Panc1 (cell line): ENCODE measurements at regions not wholly inside any gene's neighbourhood (a gene's known extent, or its start where the extent isn't known, plus 50 kb on each side); places are given as distances from the start of the nearest gene placed in this dataset.

Experiments
- ATAC-seq: fragments of 200-7000 bp; cut with Tn5 transposase; 2 replicates; pipeline ENCODE4 v1.9.1; 2020; ENCODE audit warnings: mild to moderate bottlenecking, moderate library complexity
- BruUV-seq: library from RNA; stranded (reverse); fragments of 400-500 nt; replicated peaks from 2 replicates; lab custom pipeline; 2021; lab: Mats Ljungman, UMichigan
- CTCF ChIA-PET: fragments of 300-600 bp; sonication (Branson Sonifier 250); formaldehyde crosslinking; loops from one replicate; lab custom pipeline; 2022; ENCODE audit warnings: antibody characterized with exemption; lab: Charles Lee
- POLR2A ChIA-PET: fragments of 300-600 bp; sonication (Branson Sonifier 250); formaldehyde crosslinking; loops from one replicate; lab custom pipeline; 2022; ENCODE audit warnings: antibody characterized with exemption; lab: Charles Lee
- DNase-seq: peaks from one replicate; pipeline ENCODE4 v3.0.0-alpha.2; 2010; ENCODE audit warnings: low read depth, low spot score
- H3K27ac ChIP-seq: 2 replicates; pipeline ENCODE4 v1.5.1; 2011; ENCODE audit warnings: mild to moderate bottlenecking, low read length, inconsistent platforms
- H3K27me3 ChIP-seq: fragments of 200-500 bp; sonication (Bioruptor generic); 2 replicates; pipeline ENCODE4 v1.6.0; 2014; ENCODE audit warnings: low read length, inconsistent platforms; ENCODE audit not compliant: control insufficient read depth, insufficient read depth
- H3K36me3 ChIP-seq: fragments of 200-500 bp; sonication (Bioruptor generic); 2 replicates; pipeline ENCODE4 v1.5.1; 2014; ENCODE audit warnings: inconsistent platforms, mild to moderate bottlenecking, low read length, moderate library complexity; ENCODE audit not compliant: control insufficient read depth, insufficient read depth
- H3K4me1 ChIP-seq: 2 replicates; pipeline ENCODE4 v1.5.1; 2011; ENCODE audit warnings: inconsistent platforms, mild to moderate bottlenecking, low read length, moderate library complexity; ENCODE audit not compliant: control insufficient read depth, insufficient read depth
- H3K4me3 ChIP-seq, 2 experiments: 2 replicates each; pipeline ENCODE4 v1.5.1; 2011 to 2012; ENCODE audit warnings: low read depth in 2 of 2, low read length in 2 of 2, mild to moderate bottlenecking in 2 of 2, inconsistent platforms in 1 of 2, moderate library complexity in 1 of 2
- H3K9me3 ChIP-seq: fragments of 200-500 bp; sonication (Bioruptor generic); 2 replicates; pipeline ENCODE4 v1.5.1; 2014; ENCODE audit warnings: low read depth, mild to moderate bottlenecking, inconsistent platforms, low read length, moderate library complexity; ENCODE audit not compliant: control insufficient read depth, insufficient read depth
- CTCF ChIP-seq: fragments of 450-650 bp; IDR thresholded peaks from 2 replicates; pipeline ENCODE4 v1.5.1; 2017; ENCODE audit warnings: mild to moderate bottlenecking
- POLR2AphosphoS5 ChIP-seq: IDR thresholded peaks from 2 replicates; pipeline ENCODE4 v1.6.1; 2012; ENCODE audit warnings: mild to moderate bottlenecking, low read depth, low read length, moderate library complexity
- REST ChIP-seq, 2 experiments: IDR thresholded peaks; 2 replicates each; pipeline ENCODE4 v1.6.1; 2011 to 2012; ENCODE audit warnings: low read depth in 2 of 2, control low read depth in 1 of 2, low read length in 1 of 2, mild to moderate bottlenecking in 1 of 2, moderate library complexity in 1 of 2; ENCODE audit not compliant: insufficient read depth in 1 of 2
- SIN3A ChIP-seq: IDR thresholded peaks from 2 replicates; pipeline ENCODE4 v1.6.1; 2012; ENCODE audit warnings: low read depth, mild to moderate bottlenecking, low read length, moderate library complexity, borderline replicate concordance; ENCODE audit not compliant: insufficient read depth
- TCF7L2 ChIP-seq: IDR thresholded peaks from 2 replicates; pipeline ENCODE4 v1.6.1; 2011; ENCODE audit warnings: mild to moderate bottlenecking, low read depth, low read length, inconsistent platforms
- in situ Hi-C: cut with HindIII; loops from 2 replicates; pipeline ENCODE4 v1.10.0; 2016; ENCODE audit warnings: low sequenced_read_pairs, low pct_unique_long_range_greater_than_20kb
- intact Hi-C: fragments of 100-400 bp; cut with micrococcal nuclease; formaldehyde crosslinking; loops from one replicate; pipeline ENCODE4 v1.10.0; 2022; ENCODE audit not compliant: unreplicated experiment

- DNase-seq (no peak), ATAC-seq (no peak)
- TF ChIP-seq TCF7L2 (no peak), CTCF (no peak)
- ChIA-PET CTCF (no interaction called here), POLR2A (no interaction called here)
- Histone ChIP-seq H3K27ac (no peak overlapping the region), H3K4me3 (no peak overlapping the region), H3K4me1 (no peaks in the 10 kb centered on the region), H3K36me3 (no peaks in the 10 kb centered on the region), H3K9me3 (no peaks in the 10 kb centered on the region), H3K27me3 (no peaks in the 10 kb centered on the region)
- BruUV-seq = no TSS peak
- intact Hi-C loops = no loop called here
- in situ Hi-C loops = no loop called here
Observed at GRCh38 chr3:78134496-78134895, 1094.6 kb downstream of the ROBO2 start.

GRCh38 chr3:78139166-78139565, 1099.3 kb downstream of the ROBO2 start:
- DNase-seq (no peak), ATAC-seq (no peak)
- Histone ChIP-seq H3K27me3 (no peaks in the 10 kb centered on the region), H3K4me1 (no peaks in the 10 kb centered on the region), H3K4me3 (no peak overlapping the region), H3K27ac (no peak overlapping the region), H3K36me3 (no peaks in the 10 kb centered on the region), H3K9me3 (no peaks in the 10 kb centered on the region)
- in situ Hi-C loops (no loop called here), intact Hi-C loops (no loop called here)
- TF ChIP-seq CTCF (no peak), REST (IDR thresholded peaks at IDR 0.05; ENCODE audit: insufficient read depth in 1 of 2, low read depth in 2 of 2, low read length in 1 of 2) (no peak), SIN3A (no peak), POLR2AphosphoS5 (no peak), TCF7L2 (no peak)
- ChIA-PET POLR2A (no interaction called here), CTCF (no interaction called here)
- BruUV-seq = no TSS peak

GRCh38 chr3:78140274-78140673, 1100.4 kb downstream of the ROBO2 start:
- no peak overlapping the region for H3K4me3 ChIP-seq
- TF ChIP-seq TCF7L2 = no peak
- ChIA-PET POLR2A (no interaction called here), CTCF (no interaction called here)
- no peaks in the 10 kb centered on the region for H3K27me3 ChIP-seq
- no peaks in the 10 kb centered on the region for H3K4me1 ChIP-seq
- ATAC-seq (no peak), DNase-seq (no peak)
- no peak overlapping the region for H3K27ac ChIP-seq
- no peaks in the 10 kb centered on the region for H3K36me3 ChIP-seq
- H3K9me3 ChIP-seq = no peaks in the 10 kb centered on the region
- in situ Hi-C loops = no loop called here
- intact Hi-C loops = no loop called here
- BruUV-seq = no TSS peak
